HEK293 (cell line): ENCODE measurements at regions not wholly inside any gene's neighbourhood (a gene's known extent, or its start where the extent isn't known, plus 50 kb on each side); places are given as distances from the start of the nearest gene placed in this dataset.

Experiments
- CTCF ChIA-PET: fragments of 350-600 bp; formaldehyde crosslinking; extraction: SDS; loops from one replicate; lab custom pipeline; 2021; ENCODE audit warnings: antibody characterized with exemption; lab: Yijun Ruan, JAX
- POLR2A ChIA-PET: fragments of 300-600 bp; formaldehyde crosslinking; extraction: SDS; loops from one replicate; lab custom pipeline; 2020; ENCODE audit warnings: antibody characterized with exemption, inconsistent platforms; lab: Yijun Ruan, JAX
- H3K27ac ChIP-seq: fragments of 200-500 bp; sonication (Bioruptor generic); 2 replicates; pipeline ENCODE4 v1.5.1; 2014; ENCODE audit warnings: low read depth, low read length, control low read depth, inconsistent platforms; ENCODE audit errors: extremely low read depth
- H3K36me3 ChIP-seq, 2 experiments: fragments of 200-500 bp in 1 of 2; sonication (Bioruptor generic) in 1 of 2; 1 replicate in 1 of 2; 2 replicates in 1 of 2; pipeline ENCODE4 v1.5.1; 2014 to 2017; ENCODE audit warnings: inconsistent platforms in 2 of 2, low read length in 2 of 2; ENCODE audit not compliant: control insufficient read depth in 2 of 2, insufficient read depth in 1 of 2
- H3K4me1 ChIP-seq: fragments of 200-500 bp; sonication (Bioruptor generic); 2 replicates; pipeline ENCODE4 v1.5.1; 2014; ENCODE audit warnings: mild to moderate bottlenecking, low read length, inconsistent platforms; ENCODE audit not compliant: control insufficient read depth, insufficient read depth
- H3K4me3 ChIP-seq: 2 replicates; pipeline ENCODE4 v1.5.1; 2011; ENCODE audit warnings: low read depth, mild to moderate bottlenecking, control low read depth, low read length, moderate library complexity
- H3K9me3 ChIP-seq: fragments of 200-500 bp; sonication (Bioruptor generic); 2 replicates; pipeline ENCODE4 v1.5.1; 2014; ENCODE audit warnings: low read depth, low read length, inconsistent platforms; ENCODE audit not compliant: control insufficient read depth, insufficient read depth
- BCL11A ChIP-seq: fragments of 450-650 bp; formaldehyde crosslinking; IDR thresholded peaks from 2 replicates; pipeline ENCODE4 v1.5.1; 2016; ENCODE audit warnings: low read depth, missing biosample characterization, missing genetic modification characterization
- GFI1B ChIP-seq: fragments of 450-650 bp; formaldehyde crosslinking; IDR thresholded peaks from 2 replicates; pipeline ENCODE4 v1.5.1; 2016; ENCODE audit warnings: missing biosample characterization, missing genetic modification characterization
- OVOL3 ChIP-seq: fragments of 450-650 bp; formaldehyde crosslinking; IDR thresholded peaks from 2 replicates; pipeline ENCODE4 v1.5.1; 2016; ENCODE audit warnings: missing biosample characterization, missing genetic modification characterization
- YY1 ChIP-seq: fragments of 450-650 bp; formaldehyde crosslinking; IDR thresholded peaks from 2 replicates; pipeline ENCODE4 v1.5.1; 2018; ENCODE audit warnings: missing biosample characterization, missing genetic modification characterization
- ZBTB20 ChIP-seq: fragments of 450-650 bp; formaldehyde crosslinking; IDR thresholded peaks from 2 replicates; pipeline ENCODE4 v1.5.1; 2016; ENCODE audit warnings: missing biosample characterization, missing genetic modification characterization
- ZBTB48 ChIP-seq: fragments of 450-650 bp; formaldehyde crosslinking; IDR thresholded peaks from 2 replicates; pipeline ENCODE4 v1.5.1; 2016; ENCODE audit warnings: missing biosample characterization, missing genetic modification characterization
- ZNF140 ChIP-seq: fragments of 450-650 bp; formaldehyde crosslinking; IDR thresholded peaks from 2 replicates; pipeline ENCODE4 v1.5.1; 2016; ENCODE audit warnings: missing biosample characterization, missing genetic modification characterization
- ZNF146 ChIP-seq: fragments of 450-650 bp; formaldehyde crosslinking; IDR thresholded peaks from 2 replicates; pipeline ENCODE4 v1.5.1; 2016; ENCODE audit warnings: missing biosample characterization, missing genetic modification characterization
- ZNF266 ChIP-seq: fragments of 450-650 bp; formaldehyde crosslinking; IDR thresholded peaks from 2 replicates; pipeline ENCODE4 v1.5.1; 2016; ENCODE audit warnings: missing biosample characterization, missing genetic modification characterization, low read depth
- ZNF341 ChIP-seq: fragments of 450-650 bp; formaldehyde crosslinking; IDR thresholded peaks from 2 replicates; pipeline ENCODE4; 2016; ENCODE audit warnings: low read depth, missing biosample characterization, missing genetic modification characterization
- ZNF449 ChIP-seq: fragments of 450-650 bp; formaldehyde crosslinking; IDR thresholded peaks from 2 replicates; pipeline ENCODE4 v1.5.1; 2017; ENCODE audit warnings: missing biosample characterization, mild to moderate bottlenecking, missing genetic modification characterization, moderate library complexity
- ZNF521 ChIP-seq: fragments of 450-650 bp; formaldehyde crosslinking; IDR thresholded peaks from 2 replicates; pipeline ENCODE4 v1.5.1; 2017; ENCODE audit warnings: missing biosample characterization, mild to moderate bottlenecking, missing genetic modification characterization
- ZNF529 ChIP-seq: fragments of 450-650 bp; formaldehyde crosslinking; IDR thresholded peaks from 2 replicates; pipeline ENCODE4 v1.5.1; 2017; ENCODE audit warnings: missing genetic modification characterization, missing biosample characterization; ENCODE audit not compliant: insufficient replicate concordance
- ZNF549 ChIP-seq: fragments of 450-650 bp; IDR thresholded peaks from 2 replicates; pipeline ENCODE4 v1.5.1; 2018; ENCODE audit warnings: missing biosample characterization, missing genetic modification characterization, mild to moderate bottlenecking, inconsistent platforms, moderate library complexity
- ZNF621 ChIP-seq: fragments of 450-650 bp; formaldehyde crosslinking; IDR thresholded peaks from 2 replicates; pipeline ENCODE4 v1.5.1; 2017; ENCODE audit warnings: missing biosample characterization, missing genetic modification characterization
- ZNF776 ChIP-seq: fragments of 450-650 bp; formaldehyde crosslinking; IDR thresholded peaks from 2 replicates; pipeline ENCODE4 v1.5.0; 2017; ENCODE audit warnings: missing biosample characterization, missing genetic modification characterization, borderline replicate concordance
- ZNF791 ChIP-seq: fragments of 450-650 bp; formaldehyde crosslinking; IDR thresholded peaks from 2 replicates; pipeline ENCODE4 v1.5.1; 2016; ENCODE audit warnings: missing biosample characterization, missing genetic modification characterization
- TF ChIP-seq, protein P1 (sequence below): sonication (generic); formaldehyde crosslinking; IDR thresholded peaks from 2 replicates; pipeline ENCODE4 v1.8.1; 2022; ENCODE audit warnings: mild to moderate bottlenecking, moderate library complexity, missing genetic modification reagents

GRCh38 chr20:57834306-57835073 lies 124.7 kb upstream of the PMEPA1 start:
- no peak for TF ChIP-seq ZNF266 (tag by site-specific recombination)
- no peak for TF ChIP-seq ZNF621 (tag by site-specific recombination)
- no peak for TF ChIP-seq ZNF140 (tag by site-specific recombination)
- no peak for TF ChIP-seq ZNF521
- no peak for TF ChIP-seq BCL11A (tag by site-specific recombination)
- no peak for TF ChIP-seq ZNF341
- no peak for TF ChIP-seq ZBTB20 (tag by site-specific recombination)
- no peak for TF ChIP-seq OVOL3 (tag by site-specific recombination)
- no peak overlapping the region for H3K4me3 ChIP-seq
- no peaks in the 10 kb centered on the region for H3K9me3 ChIP-seq
- no peak overlapping the region for H3K27ac ChIP-seq
- no peaks in the 10 kb centered on the region for H3K4me1 ChIP-seq
- H3K36me3 ChIP-seq = no peaks in the 10 kb centered on the region
- ChIA-PET CTCF (interaction anchor here (0.6 kb wide), 1 partner anchor 12 kb away, joined by 3 read pairs; no protein-coding TSS in a partner anchor), POLR2A (no interaction called here)

- no peak overlapping the region for H3K27ac ChIP-seq
- H3K36me3 ChIP-seq = no peaks in the 10 kb centered on the region
- H3K4me3 ChIP-seq = no peak overlapping the region
- H3K4me1 ChIP-seq = no peaks in the 10 kb centered on the region
- POLR2A ChIA-PET = no interaction called here
- H3K9me3 ChIP-seq = no peaks in the 10 kb centered on the region
- no peak for TF ChIP-seq ZNF146 (tag by site-specific recombination)
- no peak for TF ChIP-seq ZBTB48 (tag by site-specific recombination)
- no peak for TF ChIP-seq BCL11A (tag by site-specific recombination)
- TF ChIP-seq ZNF529 (tag by site-specific recombination) = no peak
- TF ChIP-seq GFI1B (tag by site-specific recombination) = no peak
- no peak for TF ChIP-seq ZNF449 (tag by site-specific recombination)
- no peak for TF ChIP-seq YY1 (tag by site-specific recombination)
- TF ChIP-seq ZNF549 (tag by site-specific recombination) = no peak
- TF ChIP-seq ZNF776 = no peak
- CTCF ChIA-PET = interaction anchor here (0.6 kb wide), 1 partner anchor 617 kb away, joined by 3 read pairs; no protein-coding TSS in a partner anchor
These were observed 122.3 kb upstream of the PMEPA1 start for GRCh38 chr20:57831993-57832585.

DNA sequence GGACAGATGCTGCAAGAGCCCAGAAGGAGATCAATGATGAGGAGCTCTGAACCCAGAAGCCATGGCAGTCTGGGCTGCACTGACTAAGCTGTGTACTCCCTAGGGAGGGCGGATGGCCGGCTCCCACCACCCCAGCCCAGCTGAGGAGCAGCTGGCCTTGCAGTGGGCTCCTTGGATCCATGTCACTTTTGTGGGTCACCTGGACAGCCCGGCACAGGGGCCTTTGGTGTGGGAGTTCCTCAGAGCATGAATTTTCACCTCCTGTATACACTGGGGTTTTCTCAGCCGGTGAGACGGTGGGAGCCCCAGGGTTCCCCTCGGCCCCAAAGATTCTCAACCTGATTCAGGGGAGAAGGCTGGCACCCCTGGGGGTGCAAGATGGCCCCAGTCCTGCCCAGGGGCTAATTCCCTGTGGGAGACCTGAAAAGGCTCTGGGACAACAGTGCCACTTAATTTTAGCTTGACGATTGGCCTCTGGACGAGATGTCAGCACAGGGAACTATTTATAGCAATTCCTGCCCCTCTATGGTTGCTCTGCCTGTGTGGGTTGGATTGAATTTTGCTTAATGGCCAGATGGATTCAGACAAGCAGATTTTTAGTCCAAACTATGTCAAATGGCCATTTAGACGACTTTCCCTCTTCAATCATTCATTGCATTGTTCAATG lies 121.6 kb upstream of the PMEPA1 start:
- TF ChIP-seq, protein P1, sequence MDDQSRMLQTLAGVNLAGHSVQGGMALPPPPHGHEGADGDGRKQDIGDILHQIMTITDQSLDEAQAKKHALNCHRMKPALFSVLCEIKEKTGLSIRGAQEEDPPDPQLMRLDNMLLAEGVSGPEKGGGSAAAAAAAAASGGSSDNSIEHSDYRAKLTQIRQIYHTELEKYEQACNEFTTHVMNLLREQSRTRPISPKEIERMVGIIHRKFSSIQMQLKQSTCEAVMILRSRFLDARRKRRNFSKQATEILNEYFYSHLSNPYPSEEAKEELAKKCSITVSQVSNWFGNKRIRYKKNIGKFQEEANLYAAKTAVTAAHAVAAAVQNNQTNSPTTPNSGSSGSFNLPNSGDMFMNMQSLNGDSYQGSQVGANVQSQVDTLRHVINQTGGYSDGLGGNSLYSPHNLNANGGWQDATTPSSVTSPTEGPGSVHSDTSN (CRISPR knock-in tag) = no peak
- TF ChIP-seq ZNF791 = no peak
- TF ChIP-seq, all 188 proteins: peak for 0
- no peak overlapping the region for H3K27ac ChIP-seq
- ChIA-PET CTCF (interaction anchor here (0.6 kb wide), 1 partner anchor 616 kb away, joined by 3 read pairs; no protein-coding TSS in a partner anchor), POLR2A (no interaction called here)
- H3K4me3 ChIP-seq = no peak overlapping the region
- no peaks in the 10 kb centered on the region for H3K4me1 ChIP-seq
- no peaks in the 10 kb centered on the region for H3K36me3 ChIP-seq
- no peaks in the 10 kb centered on the region for H3K9me3 ChIP-seq
